Loucy (cell line): ENCODE measurements at regions not wholly inside any gene's neighbourhood (a gene's known extent, or its start where the extent isn't known, plus 50 kb on each side); places are given as distances from the start of the nearest gene placed in this dataset.

Experiments used
- H2AFZ ChIP-seq: fragments of 200-600 bp; sonication (generic); 2 replicates; pipeline ENCODE4 v1.6.0; 2016; ENCODE audit warnings: antibody characterized with exemption, mild to moderate bottlenecking, low read length, moderate library complexity
- H3F3A ChIP-seq: fragments of 200-600 bp; 2 replicates; pipeline ENCODE4 v1.6.0; 2016; ENCODE audit warnings: antibody characterized with exemption, low read depth, mild to moderate bottlenecking
- H3K27me3 ChIP-seq: fragments of 200-600 bp; sonication (generic); 2 replicates; pipeline ENCODE4 v1.6.1; 2014; ENCODE audit warnings: low read length, mild to moderate bottlenecking; ENCODE audit not compliant: insufficient read depth, poor library complexity, severe bottlenecking
- H3K36me3 ChIP-seq: fragments of 200-600 bp; sonication (generic); 2 replicates; pipeline ENCODE4 v1.6.1; 2016; ENCODE audit warnings: low read length; ENCODE audit not compliant: insufficient read depth
- H3K4me1 ChIP-seq: fragments of 200-600 bp; sonication (generic); 2 replicates; pipeline ENCODE4 v1.5.1; 2014; ENCODE audit warnings: low read length, mild to moderate bottlenecking; ENCODE audit not compliant: insufficient read depth, poor library complexity, severe bottlenecking
- H3K4me2 ChIP-seq: fragments of 200-600 bp; sonication (generic); 2 replicates; pipeline ENCODE4 v1.6.0; 2014; ENCODE audit warnings: antibody characterized with exemption, low read length, low read depth, mild to moderate bottlenecking; ENCODE audit not compliant: poor library complexity, severe bottlenecking
- H3K4me3 ChIP-seq: fragments of 200-600 bp; sonication (generic); 2 replicates; pipeline ENCODE4 v1.5.1; 2014; ENCODE audit warnings: low read length, mild to moderate bottlenecking, mixed read lengths; ENCODE audit not compliant: poor library complexity, severe bottlenecking
- H3K79me2 ChIP-seq: fragments of 200-600 bp; sonication (generic); 2 replicates; pipeline ENCODE4 v1.6.1; 2014; ENCODE audit warnings: low read length; ENCODE audit not compliant: insufficient read depth
- H3K9ac ChIP-seq: fragments of 200-600 bp; sonication (generic); 2 replicates; pipeline ENCODE4 v1.6.0; 2014; ENCODE audit warnings: mild to moderate bottlenecking, low read depth, low read length, moderate library complexity; ENCODE audit not compliant: poor library complexity, severe bottlenecking
- H3K9me2 ChIP-seq: fragments of 200-600 bp; sonication (generic); replicated peaks from 2 replicates; pipeline ENCODE4 v1.6.1; 2016; ENCODE audit warnings: low read depth, low read length, mixed read lengths
- H3K9me3 ChIP-seq: fragments of 200-600 bp; sonication (generic); 2 replicates; pipeline ENCODE4 v1.6.1; 2014; ENCODE audit warnings: mild to moderate bottlenecking, antibody characterized with exemption, low read length, low read depth; ENCODE audit not compliant: insufficient read depth
- H4K20me1 ChIP-seq: fragments of 200-600 bp; sonication (generic); 2 replicates; pipeline ENCODE4 v1.6.0; 2014; ENCODE audit warnings: antibody characterized with exemption, low read length, mild to moderate bottlenecking; ENCODE audit not compliant: insufficient read depth, poor library complexity, severe bottlenecking
- EZH2phosphoT487 ChIP-seq: fragments of 200-600 bp; IDR thresholded peaks from 2 replicates; pipeline ENCODE4 v1.6.1; 2018; ENCODE audit warnings: antibody characterized with exemption, mild to moderate bottlenecking, moderate library complexity, borderline replicate concordance
- TF ChIP-seq, protein P1 (sequence below): fragments of 200-600 bp; sonication (generic); conservative IDR thresholded peaks from 2 replicates; pipeline ENCODE4 v1.5.1; 2014; ENCODE audit warnings: mild to moderate bottlenecking, antibody characterized with exemption, low read length

GRCh38 chr9:11902610-11903009 is 790.6 kb upstream of the TYRP1 start:
- Histone ChIP-seq H4K20me1 (no peaks in the 10 kb centered on the region), H3K36me3 (no peaks in the 10 kb centered on the region), H3F3A (no peaks in the 10 kb centered on the region), H3K9me2 (no peaks in the 10 kb centered on the region), H3K79me2 (no peaks in the 10 kb centered on the region), H3K4me1 (no peaks in the 10 kb centered on the region), H3K9me3 (no peaks in the 10 kb centered on the region), H3K4me2 (no peak overlapping the region), H2AFZ (no peak overlapping the region), H3K4me3 (no peak overlapping the region), H3K9ac (no peak overlapping the region), H3K27me3 (no peaks in the 10 kb centered on the region)
- TF ChIP-seq, protein P1, sequence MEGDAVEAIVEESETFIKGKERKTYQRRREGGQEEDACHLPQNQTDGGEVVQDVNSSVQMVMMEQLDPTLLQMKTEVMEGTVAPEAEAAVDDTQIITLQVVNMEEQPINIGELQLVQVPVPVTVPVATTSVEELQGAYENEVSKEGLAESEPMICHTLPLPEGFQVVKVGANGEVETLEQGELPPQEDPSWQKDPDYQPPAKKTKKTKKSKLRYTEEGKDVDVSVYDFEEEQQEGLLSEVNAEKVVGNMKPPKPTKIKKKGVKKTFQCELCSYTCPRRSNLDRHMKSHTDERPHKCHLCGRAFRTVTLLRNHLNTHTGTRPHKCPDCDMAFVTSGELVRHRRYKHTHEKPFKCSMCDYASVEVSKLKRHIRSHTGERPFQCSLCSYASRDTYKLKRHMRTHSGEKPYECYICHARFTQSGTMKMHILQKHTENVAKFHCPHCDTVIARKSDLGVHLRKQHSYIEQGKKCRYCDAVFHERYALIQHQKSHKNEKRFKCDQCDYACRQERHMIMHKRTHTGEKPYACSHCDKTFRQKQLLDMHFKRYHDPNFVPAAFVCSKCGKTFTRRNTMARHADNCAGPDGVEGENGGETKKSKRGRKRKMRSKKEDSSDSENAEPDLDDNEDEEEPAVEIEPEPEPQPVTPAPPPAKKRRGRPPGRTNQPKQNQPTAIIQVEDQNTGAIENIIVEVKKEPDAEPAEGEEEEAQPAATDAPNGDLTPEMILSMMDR, result no peak
- no peak for TF ChIP-seq EZH2phosphoT487

DNA sequence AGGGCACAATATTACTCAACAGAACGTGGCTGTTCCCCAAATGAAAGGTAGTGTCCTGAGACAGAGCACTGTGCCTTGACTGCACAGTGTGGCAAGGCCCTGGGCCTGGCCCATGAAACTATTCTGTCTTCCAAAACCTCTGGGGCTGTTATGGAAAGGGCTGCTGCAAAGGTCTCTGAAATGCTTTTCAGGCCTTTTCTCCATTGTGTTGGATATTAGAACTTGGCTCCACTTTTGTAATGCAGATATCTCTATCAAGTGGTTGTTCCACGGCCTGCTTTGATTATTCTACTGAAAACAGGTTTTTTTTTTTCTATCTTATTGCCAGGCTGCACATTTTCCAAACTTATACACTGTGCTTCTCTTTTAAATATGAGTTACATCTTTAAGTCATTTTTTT is 777.5 kb upstream of the TYRP1 start:
- Histone ChIP-seq H3K9ac (no peak overlapping the region), H3F3A (no peaks in the 10 kb centered on the region), H3K79me2 (no peaks in the 10 kb centered on the region), H3K4me2 (no peak overlapping the region), H3K4me1 (no peaks in the 10 kb centered on the region), H3K9me2 (no peaks in the 10 kb centered on the region; the same call in 1 of the 2 replicates), H3K27me3 (no peaks in the 10 kb centered on the region), H3K4me3 (no peak overlapping the region), H4K20me1 (no peaks in the 10 kb centered on the region), H3K9me3 (no peaks in the 10 kb centered on the region; the same call in 1 of the 2 replicates), H3K36me3 (no peaks in the 10 kb centered on the region), H2AFZ (no peak overlapping the region)
- no peak for TF ChIP-seq EZH2phosphoT487
- TF ChIP-seq, protein P1, result no peak

GRCh38 chr9:11928871-11929321 is 764.3 kb upstream of the TYRP1 start:
- Histone ChIP-seq H3K9ac (no peak overlapping the region), H3K27me3 (no peaks in the 10 kb centered on the region), H3K9me3 (no peaks in the 10 kb centered on the region), H3K9me2 (no peaks in the 10 kb centered on the region), H2AFZ (no peak overlapping the region), H3K4me3 (no peak overlapping the region), H3K4me2 (no peak overlapping the region), H3K36me3 (no peaks in the 10 kb centered on the region), H3K4me1 (no peaks in the 10 kb centered on the region), H4K20me1 (no peaks in the 10 kb centered on the region), H3F3A (no peaks in the 10 kb centered on the region), H3K79me2 (no peaks in the 10 kb centered on the region)
- no peak for TF ChIP-seq EZH2phosphoT487
- TF ChIP-seq, protein P1, result no peak
